HG03469 (cell line): ENCODE measurements at regions not wholly inside any gene's neighbourhood (a gene's known extent, or its start where the extent isn't known, plus 50 kb on each side); places are given as distances from the start of the nearest gene placed in this dataset.

Source experiments
- ATAC-seq: cut with Tn5 transposase; IDR thresholded peaks from one replicate; pipeline ENCODE4 v1.9.1; 2021; ENCODE audit warnings: mild to moderate bottlenecking, moderate library complexity, moderate number of reproducible peaks; ENCODE audit not compliant: unreplicated experiment

- no peak for ATAC-seq
Measured at GRCh38 chr3:168341192-168341815, 245.6 kb upstream of the GOLIM4 start.

GRCh38 chr3:168338161-168338560, 242.4 kb upstream of the GOLIM4 start:
- no peak for ATAC-seq

- no peak for ATAC-seq
Measured at GRCh38 chr3:168336276-168336675, 240.6 kb upstream of the GOLIM4 start.

GRCh38 chr3:168333410-168333935, 237.7 kb upstream of the GOLIM4 start:
- ATAC-seq = no peak

- no peak for ATAC-seq
Measured at GRCh38 chr3:168331756-168332155, 236.0 kb upstream of the GOLIM4 start.

GRCh38 chr3:168330983-168331382, 235.3 kb upstream of the GOLIM4 start:
- no peak for ATAC-seq

GRCh38 chr3:168327856-168328255, 232.1 kb upstream of the GOLIM4 start:
- no peak for ATAC-seq

GRCh38 chr3:168325684-168326083, 230.0 kb upstream of the GOLIM4 start:
- no peak for ATAC-seq

GRCh38 chr3:168322941-168323340, 227.2 kb upstream of the GOLIM4 start:
- ATAC-seq = no peak

- no peak for ATAC-seq
Measured at GRCh38 chr3:168314166-168314565, 218.4 kb upstream of the GOLIM4 start.

GRCh38 chr3:168312984-168313383, 217.3 kb upstream of the GOLIM4 start:
- ATAC-seq = no peak

GRCh38 chr3:168307893-168308292, 212.2 kb upstream of the GOLIM4 start:
- no peak for ATAC-seq

GRCh38 chr3:168295027-168295426, 199.3 kb upstream of the GOLIM4 start:
- ATAC-seq = no peak

GRCh38 chr3:168292296-168292695, 196.6 kb upstream of the GOLIM4 start:
- no peak for ATAC-seq

GRCh38 chr3:168289471-168290008, 193.8 kb upstream of the GOLIM4 start:
- ATAC-seq = no peak

- ATAC-seq = no peak
Measured at GRCh38 chr3:168288511-168289401, 193.0 kb upstream of the GOLIM4 start.

GRCh38 chr3:168285506-168285905, 189.8 kb upstream of the GOLIM4 start:
- no peak for ATAC-seq

GRCh38 chr3:168284728-168285127, 189.0 kb upstream of the GOLIM4 start:
- no peak for ATAC-seq

GRCh38 chr3:168275662-168276061, 179.9 kb upstream of the GOLIM4 start:
- no peak for ATAC-seq

GRCh38 chr3:168273917-168274316, 178.2 kb upstream of the GOLIM4 start:
- peak; percentile 86 for ATAC-seq

GRCh38 chr3:168273036-168273435, 177.3 kb upstream of the GOLIM4 start:
- ATAC-seq = no peak
